Hippocampal formation (tissue), 2 donors: ENCODE measurements at regions not wholly inside any gene's neighbourhood (a gene's known extent, or its start where the extent isn't known, plus 50 kb on each side); places are given as distances from the start of the nearest gene placed in this dataset.
"Not testable (repeated sequence)": the region's sequence is repeated elsewhere in the genome, so short reads cannot be mapped to it uniquely, and the experiment has no call there.

ENCODE experiments used
- DNase-seq, 2 donors: peaks; one replicate each; lab custom pipeline; 2025; lab: John Stamatoyannopoulos, UW

DNA sequence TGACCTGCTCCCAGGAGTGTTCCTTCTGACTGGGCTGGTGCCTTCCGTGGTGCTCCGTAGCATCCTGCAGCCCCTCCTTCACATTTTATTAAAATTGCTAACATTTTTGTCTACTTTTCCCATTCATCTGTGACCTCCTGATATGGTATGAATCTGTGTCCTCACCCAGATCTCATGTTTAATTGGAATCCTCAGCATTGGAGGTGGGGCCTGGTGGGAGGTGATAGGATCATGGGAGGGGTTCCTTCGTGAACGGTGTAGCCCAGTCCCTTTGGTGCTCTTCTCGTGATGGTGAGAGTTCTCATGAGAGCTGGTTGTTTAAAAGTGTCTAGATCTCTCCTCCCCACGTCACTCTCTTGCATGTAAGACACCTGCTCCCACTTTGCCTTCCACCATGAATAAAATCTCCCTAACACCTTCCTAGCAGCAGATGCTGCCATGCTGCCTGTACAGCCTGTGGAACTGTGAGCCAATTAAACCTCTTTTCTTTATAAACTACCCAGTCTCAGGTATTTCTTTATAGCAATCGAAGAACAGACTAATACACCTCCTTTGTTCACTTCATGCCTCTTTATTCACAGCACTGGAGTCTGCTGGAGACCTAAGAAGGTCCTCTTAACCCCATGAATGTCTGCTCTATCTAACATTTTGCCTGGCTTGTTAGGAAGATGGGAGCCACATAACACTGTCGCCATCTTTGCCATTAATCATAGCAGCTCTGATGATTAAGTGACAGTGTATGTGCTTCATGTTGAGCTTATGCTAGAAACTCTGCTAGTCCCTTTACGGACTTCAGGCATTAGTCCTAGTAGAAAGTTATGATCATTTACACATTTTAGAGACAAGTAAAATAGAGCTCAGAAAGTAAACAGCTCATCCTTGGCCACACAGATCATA is 377.7 kb upstream of the MAF start:
- no peak for DNase-seq

DNA sequence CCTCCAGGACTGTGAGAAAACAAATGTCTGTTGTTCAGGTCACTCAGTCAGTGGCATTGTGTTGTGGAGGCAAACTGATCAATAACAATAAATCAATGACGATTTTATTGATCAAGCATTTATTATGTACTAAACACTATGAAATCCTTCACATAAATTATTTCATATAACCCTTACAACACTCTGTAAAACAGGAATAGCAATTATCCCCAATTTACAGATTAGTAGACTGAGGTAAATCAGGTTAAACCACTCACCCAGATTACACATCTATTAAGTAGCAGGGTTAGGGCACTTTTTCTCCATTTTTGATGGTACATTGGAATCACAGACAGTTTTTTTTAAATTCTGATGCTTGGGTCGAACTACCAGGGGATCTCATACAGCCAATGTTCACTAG is 372.8 kb upstream of the MAF start:
- no peak for DNase-seq

DNA sequence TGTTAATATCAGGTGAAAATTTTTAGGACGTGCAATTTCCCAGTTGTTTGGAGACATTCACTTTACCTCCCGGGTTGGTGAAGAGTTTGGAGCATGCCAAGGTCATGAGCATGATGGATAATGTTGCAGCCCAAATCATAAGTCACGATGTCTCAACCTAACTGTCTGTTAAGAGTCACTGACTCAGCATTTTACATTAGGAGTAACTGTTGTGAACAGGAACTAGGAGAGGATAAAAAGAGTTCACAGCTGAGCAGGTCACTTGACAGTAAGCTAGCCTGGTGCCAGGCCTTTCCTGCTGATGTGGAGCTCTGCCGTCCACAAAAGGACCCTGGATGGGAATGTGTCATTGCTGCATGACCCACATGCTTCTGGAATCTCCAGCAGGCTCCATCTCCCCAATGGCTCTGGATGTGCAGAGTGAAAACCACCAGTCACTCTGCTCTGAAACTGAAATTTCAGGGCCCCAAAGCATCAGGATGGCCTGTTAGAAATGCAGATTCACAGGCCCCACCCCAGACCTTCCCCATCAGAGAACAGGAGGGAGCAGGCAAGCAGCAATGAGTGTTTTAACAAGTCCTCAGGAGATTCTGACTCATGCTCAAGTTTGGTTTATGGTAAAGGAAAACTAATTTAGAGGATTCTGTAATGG is 371.6 kb upstream of the MAF start:
- DNase-seq: no peak

DNA sequence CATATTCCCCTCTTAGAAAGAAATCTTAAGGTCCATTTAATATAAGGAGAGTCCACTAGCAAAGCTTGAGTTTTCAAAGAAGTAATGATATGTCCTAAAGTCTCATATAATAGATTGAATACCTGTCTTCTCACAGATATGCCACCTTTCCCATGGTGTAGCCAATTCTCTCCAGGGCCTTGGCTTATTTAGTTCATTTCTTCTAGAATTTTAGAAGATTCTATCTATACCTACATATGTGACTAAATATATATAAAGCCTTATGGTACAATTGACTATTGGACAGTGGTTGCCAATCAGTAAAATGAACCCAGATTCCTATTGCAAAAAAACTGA is 370.7 kb upstream of the MAF start:
- no peak for DNase-seq

DNA sequence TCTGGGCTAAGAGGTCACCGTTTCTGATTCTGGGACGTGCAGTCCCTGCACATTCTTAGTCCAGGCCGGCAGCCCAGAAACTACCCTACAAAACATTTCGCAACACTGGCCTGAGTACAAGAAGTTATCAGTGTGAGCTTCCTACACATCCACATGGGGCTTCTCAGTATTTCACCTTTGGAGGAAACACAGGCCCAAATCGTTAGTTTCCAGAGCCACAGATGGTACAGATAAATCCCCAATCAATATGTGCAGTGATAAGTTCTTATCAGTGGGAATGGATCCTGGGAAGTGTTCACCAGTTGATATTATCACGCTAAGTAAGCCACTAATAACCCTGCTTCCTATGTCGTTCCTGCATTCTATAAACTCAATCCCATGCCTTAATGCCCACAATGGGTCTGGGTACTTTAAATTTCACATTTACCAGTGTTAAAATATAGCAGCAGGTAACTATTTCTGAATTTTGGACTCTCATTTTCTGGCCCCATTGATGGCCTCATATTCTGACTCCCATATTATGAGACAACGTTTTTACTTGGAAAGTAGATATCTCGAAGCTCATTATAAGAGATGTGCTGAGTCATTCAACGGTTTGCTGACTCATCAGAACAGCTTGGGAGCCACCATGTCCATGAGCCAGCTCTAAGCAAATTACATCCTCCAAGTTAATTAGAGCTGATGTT is 370.2 kb upstream of the MAF start:
- DNase-seq: no peak

DNA sequence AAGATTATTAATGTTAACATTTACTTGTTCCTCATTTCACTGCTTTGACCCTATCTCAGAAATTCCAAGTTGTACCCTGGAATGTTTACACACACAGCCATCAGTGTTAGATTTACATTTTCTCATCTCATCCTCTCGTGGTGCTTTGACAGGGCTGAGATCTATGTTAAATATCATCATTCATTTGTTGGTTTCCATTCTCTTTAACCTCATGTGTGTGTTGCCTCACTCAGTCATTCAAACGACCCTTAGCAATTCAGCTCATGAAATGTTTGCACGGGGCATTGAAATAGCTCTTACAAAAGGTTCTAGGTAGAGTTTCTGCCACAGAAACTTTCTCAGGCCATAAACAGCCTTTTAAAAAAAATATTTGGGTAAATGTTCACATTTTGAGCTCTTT is 369.6 kb upstream of the MAF start:
- no peak for DNase-seq

DNA sequence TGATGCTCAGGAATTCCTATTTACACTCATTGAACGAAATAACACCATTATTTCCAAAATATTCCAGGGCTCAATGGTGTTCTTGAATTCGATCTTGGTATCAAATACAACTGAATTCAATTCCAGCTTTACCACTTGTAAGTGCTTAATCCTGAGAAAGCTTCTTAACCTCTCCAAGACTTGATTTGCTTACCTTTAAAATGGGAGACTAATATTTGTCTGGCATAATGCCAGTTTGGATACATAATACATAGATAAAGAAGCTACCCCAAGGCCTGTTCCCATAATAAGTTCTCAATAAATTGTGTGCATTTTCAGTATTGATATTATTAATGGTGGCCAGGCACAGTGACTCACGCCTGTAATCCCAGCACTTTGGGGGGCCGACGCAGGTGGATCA is 368.9 kb upstream of the MAF start:
- no peak for DNase-seq

DNA sequence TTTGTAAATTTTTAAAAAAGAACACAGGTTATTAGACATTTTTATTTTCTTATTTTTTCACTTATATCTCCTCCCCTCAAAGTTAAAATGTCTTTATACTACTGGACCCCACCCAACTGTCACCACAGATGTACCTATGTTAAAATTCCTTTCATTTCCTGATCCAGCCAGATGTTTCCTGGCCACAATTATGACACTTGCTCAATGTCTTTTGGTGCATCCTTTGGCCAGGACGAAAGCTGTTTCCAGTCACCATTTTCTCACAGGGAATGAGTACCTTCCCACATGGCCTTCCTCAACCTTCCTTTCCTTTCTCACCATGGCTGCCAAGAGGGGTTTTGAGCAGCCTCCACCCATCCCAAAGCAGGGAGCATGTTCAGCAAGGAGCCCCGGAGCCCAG is 365.7 kb upstream of the MAF start:
- DNase-seq: no peak

DNA sequence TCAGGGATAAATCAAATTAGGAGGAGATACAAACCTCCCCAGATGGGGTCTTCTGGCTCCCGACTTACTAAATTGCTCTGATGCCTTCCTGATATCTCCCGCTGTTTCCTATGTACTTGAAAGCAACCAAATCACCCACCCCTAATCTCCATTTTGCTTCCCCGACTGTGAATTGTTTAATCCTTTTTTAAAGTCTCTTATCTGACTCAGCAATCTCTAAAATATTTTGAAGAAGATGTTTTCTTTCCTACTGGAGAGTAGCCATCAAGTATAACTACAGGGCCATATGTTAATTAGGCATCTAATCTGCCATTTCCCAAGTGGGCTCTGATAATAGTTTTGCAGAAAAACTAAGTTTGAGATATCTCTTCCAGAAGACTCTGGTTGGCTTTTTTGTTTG is 365.2 kb upstream of the MAF start:
- DNase-seq: no peak

DNA sequence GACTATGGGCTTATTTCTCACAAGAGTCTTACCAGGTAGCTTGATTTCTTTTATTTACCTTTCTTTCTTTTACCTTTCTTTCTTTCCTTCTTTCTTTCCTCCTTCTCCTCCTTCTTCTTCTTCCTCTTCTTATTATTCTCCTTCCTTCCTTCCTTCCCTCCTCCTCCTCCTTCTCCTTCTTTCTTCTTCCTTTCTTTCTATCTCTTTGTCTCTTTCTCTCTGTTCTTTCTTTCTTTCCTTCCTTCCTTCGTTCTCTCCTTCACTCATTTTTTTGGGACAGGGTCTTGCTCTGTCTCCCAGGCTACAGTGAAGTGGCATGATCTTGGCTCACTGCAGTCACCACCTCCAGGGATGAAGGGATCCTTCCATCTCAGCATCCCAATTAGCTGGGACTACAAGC is 363.6 kb upstream of the MAF start:
- DNase-seq: no peak

DNA sequence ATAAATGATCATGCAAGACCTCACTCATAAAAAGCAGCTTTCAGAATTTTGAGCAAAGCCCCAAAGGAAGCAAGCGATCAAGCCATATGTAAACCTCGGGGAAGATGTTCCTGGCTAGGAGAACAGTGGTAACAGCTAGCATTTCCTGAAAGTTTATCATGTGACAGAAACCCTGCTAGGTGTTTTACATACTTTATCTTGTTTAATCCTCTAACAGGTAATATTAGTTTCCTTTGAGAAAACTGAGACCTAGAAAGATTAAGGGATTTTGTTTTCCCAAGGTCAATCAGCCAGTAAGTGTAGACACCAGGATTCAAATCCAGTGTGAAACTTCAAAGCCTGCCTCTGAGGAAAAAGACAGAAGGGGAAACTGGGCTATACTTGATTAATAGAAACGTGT is 362.4 kb upstream of the MAF start:
- DNase-seq: no peak

DNA sequence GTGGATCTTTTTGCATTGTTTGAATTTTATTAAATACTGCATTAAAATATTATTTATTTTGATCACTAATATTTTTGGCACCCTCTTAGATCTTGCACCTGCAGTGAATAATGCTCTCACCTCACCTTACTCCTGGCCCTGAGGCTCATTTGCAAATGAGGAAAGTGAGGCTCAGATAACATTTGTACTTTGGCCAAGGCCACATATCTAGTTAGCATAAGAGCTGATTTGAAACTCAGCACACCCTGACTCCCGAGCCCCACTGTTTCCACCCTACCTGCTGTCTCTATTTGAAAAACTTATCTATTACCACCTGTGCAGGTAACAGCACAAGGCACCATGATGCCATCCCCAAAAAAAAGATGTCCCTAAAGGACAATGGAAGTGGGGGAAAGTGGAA is 358.7 kb upstream of the MAF start:
- no peak for DNase-seq

DNA sequence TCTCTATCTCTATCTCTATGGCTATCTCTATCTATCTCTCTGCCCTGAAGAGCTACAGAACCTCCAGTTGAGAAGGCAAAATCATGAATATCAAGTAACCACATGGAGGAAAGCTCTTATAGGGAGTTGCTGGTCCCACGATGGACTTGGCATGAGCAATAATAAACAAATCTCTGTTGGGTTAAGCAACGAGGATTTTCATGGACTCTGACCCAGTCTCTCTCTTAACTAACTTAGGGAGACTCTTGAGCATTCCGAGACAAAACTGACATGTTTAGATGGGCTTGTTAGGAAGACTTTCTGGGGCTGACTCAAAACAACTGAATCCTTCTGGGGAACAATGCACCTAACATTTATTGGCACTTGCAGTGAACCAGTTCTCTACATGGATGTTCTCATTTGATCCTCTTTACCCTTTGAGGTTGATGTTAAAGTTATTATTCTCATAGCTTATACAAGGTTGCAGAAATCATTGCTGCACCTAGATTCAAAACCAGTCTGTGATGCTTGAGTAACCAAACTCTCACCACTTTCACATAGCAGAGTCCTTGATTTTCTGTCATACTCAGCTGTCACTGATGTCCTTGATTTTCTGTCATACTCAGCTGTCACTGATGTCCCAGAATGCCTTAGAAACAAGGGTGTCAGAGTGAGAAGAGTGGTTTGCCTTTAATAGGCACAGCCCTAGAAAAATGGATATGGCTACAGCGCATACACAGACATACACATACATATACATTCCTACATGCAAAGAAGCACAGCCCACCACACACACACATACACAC is 354.6 kb upstream of the MAF start:
- DNase-seq: no peak

DNA sequence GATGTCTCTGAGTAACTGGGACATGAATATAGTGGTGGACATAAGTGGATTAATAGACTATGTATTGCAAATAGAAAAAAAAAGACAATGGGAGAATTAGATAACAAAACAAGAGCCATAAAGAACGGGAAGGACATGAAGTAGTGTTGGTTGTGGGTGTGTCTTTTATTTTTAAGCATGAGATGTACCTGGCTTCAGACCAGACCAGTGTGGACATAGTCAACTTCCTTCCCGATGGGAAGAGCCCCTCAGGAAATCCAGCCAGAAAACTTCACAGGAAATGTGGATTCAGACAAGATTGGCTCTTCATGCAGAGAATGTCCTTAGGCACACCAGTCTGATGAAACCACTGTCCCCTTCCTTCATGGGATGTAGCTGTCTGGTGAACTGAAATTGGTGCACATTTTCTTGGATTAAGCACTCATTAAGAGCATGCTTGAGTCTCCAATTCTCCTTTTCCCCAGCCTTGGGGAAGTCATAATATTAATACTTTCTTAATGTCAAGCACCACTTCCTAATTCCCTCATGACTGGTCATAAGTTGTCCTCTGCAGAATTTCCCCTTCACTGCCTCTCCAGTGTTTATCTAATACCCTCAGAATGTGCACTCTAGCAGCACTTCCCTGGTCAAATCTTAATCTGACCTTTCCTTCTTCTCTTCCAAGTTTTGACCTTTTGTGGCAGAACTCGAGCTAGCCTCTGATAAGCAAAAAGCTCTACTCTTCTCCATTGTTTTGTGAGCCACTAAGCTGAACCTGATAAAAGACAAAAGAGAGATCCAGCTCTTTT is 350.6 kb upstream of the MAF start:
- DNase-seq: no peak

DNA sequence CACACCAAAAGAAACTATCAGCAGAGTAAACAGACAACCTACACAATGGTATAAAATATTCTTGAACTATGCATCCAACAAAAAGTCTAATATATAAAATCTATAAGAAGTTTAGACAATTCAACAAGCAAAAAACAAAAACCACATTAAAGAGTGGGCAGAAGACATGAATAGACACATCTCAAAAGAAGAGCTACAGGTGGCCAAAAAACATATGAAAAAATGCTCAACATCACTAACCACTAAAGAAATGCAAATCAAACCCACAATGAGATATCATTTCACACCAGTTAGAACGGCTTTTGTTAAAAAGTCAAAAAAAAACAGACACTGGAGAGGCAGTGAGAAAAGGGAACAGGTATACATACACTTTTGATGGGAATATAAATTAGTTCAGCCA is 348.9 kb upstream of the MAF start:
- DNase-seq: no peak

DNA sequence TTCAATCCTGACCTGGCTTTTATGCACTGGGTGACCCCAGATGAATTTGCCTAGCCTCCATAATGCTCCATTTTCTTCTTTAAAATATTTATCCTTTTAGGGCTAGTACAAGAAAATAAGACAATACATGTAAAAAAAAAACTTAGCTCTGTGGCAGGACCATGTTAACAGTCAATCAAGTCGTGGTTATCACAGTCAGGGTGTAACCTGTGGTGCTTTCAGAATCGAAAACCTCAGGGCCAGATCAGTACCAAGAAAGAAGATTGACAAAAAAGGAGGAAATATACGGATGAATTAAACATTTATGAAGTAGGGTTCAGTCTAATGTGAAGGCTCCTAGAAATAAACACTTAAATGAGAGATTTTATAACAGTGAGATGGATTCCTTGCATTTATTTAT is 347.2 kb upstream of the MAF start:
- DNase-seq: no peak

DNA sequence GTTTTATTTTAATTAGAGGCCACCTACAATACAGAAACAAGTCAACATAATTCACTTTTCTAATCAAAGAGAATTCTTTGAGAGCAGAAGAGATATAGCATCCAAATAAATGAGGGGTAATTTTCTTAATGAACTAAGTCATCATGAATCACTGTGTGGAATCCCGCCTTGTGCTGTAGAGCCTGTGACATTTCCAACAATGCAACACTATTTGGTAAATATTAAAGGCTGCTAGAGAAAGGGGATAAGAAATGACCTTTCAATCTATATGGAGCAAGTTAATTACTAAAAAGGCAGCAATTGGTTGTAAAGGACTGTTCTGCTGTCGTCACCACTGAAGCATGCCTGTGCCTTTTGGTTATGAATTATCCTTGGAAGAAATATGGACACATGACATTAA is 345.7 kb upstream of the MAF start:
- no peak for DNase-seq

DNA sequence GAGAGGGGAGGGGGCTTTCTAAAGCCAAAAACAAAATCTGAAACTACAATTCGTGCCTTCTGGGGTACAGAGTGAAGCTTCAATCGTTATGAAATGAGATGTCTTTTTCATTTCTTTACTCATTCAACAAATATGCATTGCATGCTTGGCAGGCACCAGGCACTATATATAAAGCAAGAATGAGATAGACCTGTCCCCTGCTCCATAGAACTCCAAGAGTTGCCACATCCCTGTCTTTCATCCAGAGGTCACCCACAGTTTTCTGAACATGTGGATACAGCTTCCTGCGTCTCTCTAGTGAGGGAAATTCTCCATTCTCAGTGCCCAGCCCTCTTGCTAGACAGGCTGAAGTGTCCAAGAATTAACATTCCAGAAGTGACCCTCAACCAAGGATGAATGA is 343.2 kb upstream of the MAF start:
- DNase-seq: no peak

DNA sequence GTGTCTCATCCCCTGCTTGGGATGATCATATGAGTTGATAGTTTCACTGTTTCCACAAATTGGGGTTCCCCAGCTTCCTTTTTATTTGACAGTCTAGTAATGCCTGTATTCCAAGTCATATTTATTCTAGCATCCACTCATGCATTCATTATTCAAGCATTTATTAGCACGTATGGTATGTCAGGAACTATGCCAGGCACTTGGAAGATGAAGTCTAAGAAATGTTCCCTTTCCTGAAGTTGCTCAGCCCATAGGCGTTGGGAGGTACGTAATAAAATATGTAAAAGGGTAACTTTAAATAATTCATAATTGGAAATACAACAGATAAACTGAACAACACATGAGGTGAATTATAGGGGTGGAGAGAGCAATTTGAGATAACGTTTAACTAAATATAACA is 338.0 kb upstream of the MAF start:
- DNase-seq: no peak

DNA sequence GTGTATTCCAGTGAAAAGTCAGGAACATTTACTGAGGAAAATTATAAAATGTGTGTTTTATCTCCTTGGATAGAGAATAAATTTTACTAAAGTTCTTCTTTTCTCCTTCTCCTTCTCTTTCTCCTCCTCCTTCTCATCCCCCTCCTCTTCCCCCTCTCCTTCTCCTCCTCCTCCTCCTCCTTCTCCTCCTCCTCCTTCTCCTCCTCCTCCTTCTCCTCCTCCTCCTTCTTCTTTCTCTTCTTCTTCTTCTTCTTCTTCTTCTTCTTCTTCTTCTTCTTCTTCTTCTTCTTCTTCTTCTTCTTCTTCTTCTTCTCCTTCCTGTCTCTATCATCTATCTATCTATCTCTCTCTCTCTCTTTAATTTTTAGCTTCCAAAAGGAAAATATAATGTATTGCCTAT is 337.1 kb upstream of the MAF start:
- not testable (repeated sequence) for DNase-seq

DNA sequence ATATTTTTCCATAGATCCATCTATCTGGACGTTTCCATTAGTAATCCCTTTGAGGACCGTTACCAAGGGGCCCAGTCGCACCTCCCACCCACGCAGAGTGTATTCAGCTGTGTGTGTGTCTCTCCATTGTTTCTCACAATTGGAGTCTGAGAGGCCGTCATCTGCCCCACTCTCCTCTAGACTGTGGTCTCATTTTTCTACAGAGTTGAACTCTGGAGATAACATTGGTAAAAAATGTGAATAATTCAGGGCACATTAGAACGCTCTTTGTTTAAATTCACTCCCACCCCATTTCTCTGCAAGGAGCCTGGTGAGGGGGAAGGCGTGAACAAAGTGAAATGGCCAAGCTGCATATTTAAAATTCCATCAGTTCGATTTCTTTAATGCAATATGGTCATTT is 333.1 kb upstream of the MAF start:
- DNase-seq: no peak

DNA sequence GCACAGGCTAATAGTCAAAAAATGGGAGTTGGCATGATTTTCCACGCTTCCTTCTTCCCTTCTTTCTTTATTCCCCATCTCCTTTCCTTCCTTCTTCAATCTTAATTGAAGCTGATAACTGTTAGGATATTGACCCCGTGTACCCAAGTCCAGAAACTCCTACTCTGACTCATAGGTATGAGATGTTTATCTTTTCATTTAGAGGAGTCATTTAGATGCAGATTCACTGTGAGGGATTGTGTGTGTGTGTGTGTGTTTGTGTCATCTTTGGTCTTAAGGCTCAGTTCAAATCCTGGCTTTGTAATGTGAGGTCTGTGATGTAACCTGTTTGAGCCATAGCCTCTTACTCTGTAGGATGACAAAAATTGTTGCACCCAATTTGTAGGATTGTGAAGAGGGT is 332.0 kb upstream of the MAF start:
- DNase-seq: no peak
